ENCODE measurements at regions not wholly inside any gene's neighbourhood (a gene's known extent, or its start where the extent isn't known, plus 50 kb on each side); places are given as distances from the start of the nearest gene placed in this dataset.

DNA sequence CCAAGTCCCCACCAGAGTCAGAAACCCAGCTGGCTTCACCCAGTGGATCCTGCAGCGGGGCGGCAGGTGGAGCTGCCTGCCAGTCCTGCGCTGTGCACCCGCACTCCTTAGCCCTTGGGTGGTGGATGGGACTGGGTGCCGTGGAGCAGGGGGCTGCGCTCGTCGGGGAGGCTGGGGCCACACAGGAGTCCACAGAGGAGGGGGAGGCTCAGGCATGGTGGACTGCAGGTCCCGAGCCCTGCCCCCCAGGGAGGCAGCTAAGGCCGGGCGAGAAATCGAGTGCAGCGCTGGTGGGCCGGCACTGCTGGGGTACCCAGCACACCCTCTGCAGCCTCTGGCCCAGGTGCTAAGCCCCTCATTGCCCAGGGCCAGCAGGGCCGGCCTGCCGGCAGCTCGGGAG is 144.6 kb upstream of the MGAT5 start:
- H4K20me1 ChIP-seq (ENCODE audit: insufficient read depth): no peaks in the 10 kb centered on the region
- no TSS peak for BruUV-seq (replicated peaks)
- H3K27ac ChIP-seq (ENCODE audit: low read depth, low read length): no peak overlapping the region
- ATAC-seq (no peak), DNase-seq (ENCODE audit: low read depth, low spot score) (no peak)
- ChIA-PET CTCF (interaction anchor here (1.3 kb wide), 1 partner anchor 9 kb away, joined by 5 read pairs; no protein-coding TSS in a partner anchor), RAD21 (ENCODE audit: low non-redundant PET in 1 of 2, low total read pairs in 2 of 2, uncharacterized antibody in 2 of 2, unreplicated experiment in 2 of 2) (no interaction called here), POLR2A (no interaction called here)
- intact Hi-C loops (cut with micrococcal nuclease): no loop called here
- no peaks in the 10 kb centered on the region for H3K9me3 ChIP-seq (ENCODE audit: control insufficient read depth in 1 of 2, insufficient read depth in 1 of 2, low read depth in 1 of 2, low read length in 2 of 2)
- H3K4me3 ChIP-seq (replicated peaks in 1 of 2; ENCODE audit: low read depth in 1 of 2, low read length in 2 of 2): no peak overlapping the region
- H3K27me3 ChIP-seq (ENCODE audit: insufficient read depth, low read length): no peaks in the 10 kb centered on the region
- H3K36me3 ChIP-seq (ENCODE audit: control insufficient read depth in 1 of 2, insufficient read depth in 2 of 2, low read length in 2 of 2): no peaks in the 10 kb centered on the region
- no peak overlapping the region for H3K9ac ChIP-seq (ENCODE audit: low read length)
- H3K4me2 ChIP-seq (ENCODE audit: low read length): no peak overlapping the region
- H3K79me2 ChIP-seq (ENCODE audit: insufficient read depth, low read length): no peaks in the 10 kb centered on the region
- no peak overlapping the region for H2AFZ ChIP-seq (ENCODE audit: low read depth, low read length, poor library complexity, severe bottlenecking)
- H3K4me1 ChIP-seq (ENCODE audit: control insufficient read depth in 1 of 2, insufficient read depth in 2 of 2, low read length in 2 of 2): peaks cover 0 to 6% of the 10 kb centered on the region in 2 experiments; a peak in 1 of 4 replicates
- no peaks in the 10 kb centered on the region for H3K9me2 ChIP-seq (ENCODE audit: insufficient read depth)
- TF ChIP-seq, protein P1, sequence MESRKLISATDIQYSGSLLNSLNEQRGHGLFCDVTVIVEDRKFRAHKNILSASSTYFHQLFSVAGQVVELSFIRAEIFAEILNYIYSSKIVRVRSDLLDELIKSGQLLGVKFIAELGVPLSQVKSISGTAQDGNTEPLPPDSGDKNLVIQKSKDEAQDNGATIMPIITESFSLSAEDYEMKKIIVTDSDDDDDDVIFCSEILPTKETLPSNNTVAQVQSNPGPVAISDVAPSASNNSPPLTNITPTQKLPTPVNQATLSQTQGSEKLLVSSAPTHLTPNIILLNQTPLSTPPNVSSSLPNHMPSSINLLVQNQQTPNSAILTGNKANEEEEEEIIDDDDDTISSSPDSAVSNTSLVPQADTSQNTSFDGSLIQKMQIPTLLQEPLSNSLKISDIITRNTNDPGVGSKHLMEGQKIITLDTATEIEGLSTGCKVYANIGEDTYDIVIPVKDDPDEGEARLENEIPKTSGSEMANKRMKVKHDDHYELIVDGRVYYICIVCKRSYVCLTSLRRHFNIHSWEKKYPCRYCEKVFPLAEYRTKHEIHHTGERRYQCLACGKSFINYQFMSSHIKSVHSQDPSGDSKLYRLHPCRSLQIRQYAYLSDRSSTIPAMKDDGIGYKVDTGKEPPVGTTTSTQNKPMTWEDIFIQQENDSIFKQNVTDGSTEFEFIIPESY (IDR thresholded peaks at IDR 0.05; ENCODE audit: extremely low read depth, insufficient replicate concordance, low read length): no peak
- TF ChIP-seq ELF1 (IDR thresholded peaks at IDR 0.05; ENCODE audit: borderline replicate concordance, low read depth) (no peak), ZFX (IDR thresholded peaks at IDR 0.05) (no peak), EZH2 (IDR thresholded peaks at IDR 0.05) (no peak), ZNF274 (IDR thresholded peaks at IDR 0.05; ENCODE audit: low read depth, low read length) (no peak), RAD21 (IDR thresholded peaks at IDR 0.05; ENCODE audit: low read depth) (no peak), YY1 (IDR thresholded peaks at IDR 0.05; ENCODE audit: extremely low read depth, insufficient replicate concordance, low read depth, low read length) (no peak), TCF7L2 (IDR thresholded peaks at IDR 0.05; ENCODE audit: borderline replicate concordance, extremely low read depth, insufficient read depth, insufficient read length) (no peak)
